Endothelial cell of umbilical vein (primary cell): ENCODE measurements at regions not wholly inside any gene's neighbourhood (a gene's known extent, or its start where the extent isn't known, plus 50 kb on each side); places are given as distances from the start of the nearest gene placed in this dataset.

Source experiments
- BruUV-seq: library from RNA; stranded (reverse); fragments of 400-500 nt; replicated peaks from 2 replicates; lab custom pipeline; 2021; lab: Mats Ljungman, UMichigan
- CTCF ChIA-PET: fragments of 300-600, 350-600 bp; sonication (Branson Sonifier 250); formaldehyde crosslinking; loops from one replicate; lab custom pipeline; 2021; ENCODE audit warnings: antibody characterized with exemption, inconsistent platforms; lab: Charles Lee
- POLR2A ChIA-PET: fragments of 300-600, 350-600 bp; sonication (Branson Sonifier 250); formaldehyde crosslinking; loops from one replicate; lab custom pipeline; 2021; ENCODE audit warnings: antibody characterized with exemption, inconsistent platforms; lab: Charles Lee
- DNase-seq: peaks from one replicate; pipeline ENCODE4 v3.0.0-alpha.2; 2011; ENCODE audit warnings: low read depth, low spot score
- FAIRE-seq: peaks from 2 replicates; lab custom pipeline; 2011; peaks lifted over from hg19 to GRCh38; lab: Jason Lieb, UNC
- H2AFZ ChIP-seq: 2 replicates; pipeline ENCODE4 v1.6.0; 2012; ENCODE audit warnings: low read depth, low read length, control low read depth, inconsistent platforms
- H3K27ac ChIP-seq: 2 replicates; pipeline ENCODE4 v1.5.1; 2011; ENCODE audit warnings: low read depth, mild to moderate bottlenecking, control low read depth, low read length, moderate library complexity; ENCODE audit not compliant: insufficient read depth
- H3K27me3 ChIP-seq, 2 experiments: 2 replicates each; pipeline versions ENCODE4 v1.6.0 to v1.6.1; 2011; ENCODE audit warnings: low read length in 2 of 2, mixed read lengths in 1 of 2; ENCODE audit not compliant: control insufficient read depth in 2 of 2, insufficient read depth in 2 of 2
- H3K36me3 ChIP-seq, 2 experiments: 2 replicates in 1 of 2; 3 replicates in 1 of 2; pipeline ENCODE4 v1.5.1; 2011; ENCODE audit warnings: low read length in 2 of 2, mild to moderate bottlenecking in 1 of 2, moderate library complexity in 1 of 2; ENCODE audit not compliant: control insufficient read depth in 2 of 2, insufficient read depth in 2 of 2; ENCODE audit errors: extremely low read depth in 1 of 2
- H3K4me1 ChIP-seq: 3 replicates; pipeline ENCODE4 v1.5.1; 2011; ENCODE audit warnings: mild to moderate bottlenecking, low read length; ENCODE audit not compliant: control insufficient read depth, insufficient read depth; ENCODE audit errors: extremely low read depth
- H3K4me2 ChIP-seq: 2 replicates; pipeline ENCODE4 v1.6.1; 2011; ENCODE audit warnings: low read length, control low read depth, mixed read lengths; ENCODE audit not compliant: insufficient read depth
- H3K4me3 ChIP-seq, 3 experiments: fragments of 200-600 bp in 1 of 3; sonication (generic), shearing (Covaris generic) in 1 of 3; replicated peaks in 1 of 3; 2 replicates each; pipeline ENCODE4 v1.5.1; 2011 to 2016; ENCODE audit warnings: control low read depth in 3 of 3, low read length in 3 of 3, mild to moderate bottlenecking in 2 of 3, inconsistent platforms in 1 of 3, low read depth in 1 of 3, moderate library complexity in 1 of 3; ENCODE audit not compliant: insufficient read depth in 1 of 3
- H3K79me2 ChIP-seq: 2 replicates; pipeline ENCODE4 v1.6.0; 2012; ENCODE audit warnings: low read length, inconsistent platforms; ENCODE audit not compliant: control insufficient read depth, insufficient read depth
- H3K9ac ChIP-seq: replicated peaks from 2 replicates; pipeline ENCODE3; 2011; ENCODE audit warnings: low read length, control low read depth; ENCODE audit not compliant: insufficient read depth; ENCODE audit errors: extremely low read depth
- H3K9me1 ChIP-seq: replicated peaks from 3 replicates; pipeline ENCODE4 v1.6.0; 2011; ENCODE audit warnings: mild to moderate bottlenecking, low read length; ENCODE audit not compliant: control insufficient read depth, insufficient read depth; ENCODE audit errors: extremely low read depth
- H3K9me3 ChIP-seq: replicated peaks from 2 replicates; pipeline ENCODE4 v1.5.1; 2012; ENCODE audit warnings: low read length, inconsistent platforms; ENCODE audit not compliant: control insufficient read depth, insufficient read depth
- H4K20me1 ChIP-seq: replicated peaks from 2 replicates; pipeline ENCODE3; 2011; ENCODE audit warnings: mild to moderate bottlenecking, low read length; ENCODE audit not compliant: control insufficient read depth, insufficient read depth; ENCODE audit errors: extremely low read depth
- CTCF ChIP-seq, 2 donors: IDR thresholded peaks; 1 replicate in 1 of 2; 2 replicates in 1 of 2; pipeline ENCODE4 v1.5.1; 2011; ENCODE audit warnings: low read length in 2 of 2, mild to moderate bottlenecking in 2 of 2, moderate library complexity in 2 of 2, control low read depth in 1 of 2, inconsistent platforms in 1 of 2, low read depth in 1 of 2; ENCODE audit not compliant: insufficient read depth in 1 of 2; ENCODE audit errors: extremely low read depth in 1 of 2
- EZH2 ChIP-seq: IDR thresholded peaks from 2 replicates; pipeline ENCODE4 v1.6.1; 2012; ENCODE audit warnings: borderline replicate concordance, low read depth, mild to moderate bottlenecking, moderate library complexity, low read length, inconsistent platforms; ENCODE audit not compliant: severe bottlenecking
- FOS ChIP-seq: IDR thresholded peaks from 2 replicates; pipeline ENCODE4 v1.6.1; 2011; ENCODE audit warnings: mild to moderate bottlenecking, low read length, moderate library complexity, borderline replicate concordance; ENCODE audit not compliant: insufficient read depth
- GATA2 ChIP-seq: IDR thresholded peaks from 2 replicates; pipeline ENCODE4 v1.7.0; 2011; ENCODE audit warnings: low read depth, mild to moderate bottlenecking, moderate library complexity, mixed read lengths, low read length; ENCODE audit not compliant: insufficient read length, insufficient read depth
- JUN ChIP-seq: IDR thresholded peaks from 2 replicates; pipeline ENCODE4 v1.6.1; 2011; ENCODE audit warnings: borderline replicate concordance, low read depth; ENCODE audit not compliant: insufficient read length, insufficient read depth
- MAX ChIP-seq: IDR thresholded peaks from 2 replicates; pipeline ENCODE4 v1.6.1; 2011; ENCODE audit not compliant: insufficient read depth, insufficient read length
- MYC ChIP-seq: IDR thresholded peaks from one replicate; pipeline ENCODE4 v1.6.1; 2011; ENCODE audit warnings: mild to moderate bottlenecking, low read depth, low read length
- POLR2A ChIP-seq: IDR thresholded peaks from 2 replicates; pipeline ENCODE4 v1.6.1; 2012; ENCODE audit warnings: low read depth, mild to moderate bottlenecking, control low read depth, low read length
- POLR2AphosphoS5 ChIP-seq: IDR thresholded peaks from 2 replicates; pipeline ENCODE4 v1.6.1; 2012; ENCODE audit warnings: low read depth, mild to moderate bottlenecking, control low read depth, low read length, moderate library complexity; ENCODE audit not compliant: insufficient read depth
- dilution Hi-C: fragments of 300-500 bp; cut with MboI; formaldehyde crosslinking; loops from one replicate; pipeline ENCODE4 v1.15.0; 2019; ENCODE audit warnings: low sequenced_read_pairs; ENCODE audit not compliant: extremely low pct_ligation_motif_present
- intact Hi-C: fragments of 100-400 bp; cut with micrococcal nuclease; formaldehyde crosslinking; loops from one replicate; pipeline ENCODE4 v1.10.0; 2022

GRCh38 chr3:76949462-76949861, 90.4 kb upstream of the ROBO2 start:
- ChIA-PET CTCF (no interaction called here), POLR2A (no interaction called here)
- Histone ChIP-seq H2AFZ (no peak overlapping the region), H4K20me1 (no peaks in the 10 kb centered on the region), H3K9ac (no peak overlapping the region), H3K4me1 (no peaks in the 10 kb centered on the region), H3K9me1 (no peaks in the 10 kb centered on the region), H3K4me3 (no peak overlapping the region), H3K27me3 (no peaks in the 10 kb centered on the region), H3K9me3 (no peaks in the 10 kb centered on the region), H3K4me2 (no peak overlapping the region), H3K79me2 (no peaks in the 10 kb centered on the region), H3K27ac (no peak overlapping the region), H3K36me3 (no peaks in the 10 kb centered on the region)
- TF ChIP-seq GATA2 (no peak), POLR2A (no peak), CTCF (IDR thresholded peaks at IDR 0.05; ENCODE audit: extremely low read depth in 1 of 2, insufficient read depth in 1 of 2, low read depth in 1 of 2, low read length in 2 of 2) (no peak), MYC (no peak), POLR2AphosphoS5 (no peak), JUN (no peak), FOS (no peak), MAX (no peak), EZH2 (no peak)
- dilution Hi-C loops = no loop called here
- DNase-seq = no peak
- intact Hi-C loops = no loop called here
- no peak for FAIRE-seq
- BruUV-seq = no TSS peak
